SH-SY5Y (cell line): ENCODE measurements at regions not wholly inside any gene's neighbourhood (a gene's known extent, or its start where the extent isn't known, plus 50 kb on each side); places are given as distances from the start of the nearest gene placed in this dataset.

Experiments
- GATA2 ChIP-seq: IDR thresholded peaks from 2 replicates; pipeline ENCODE4 v1.6.1; 2011; ENCODE audit warnings: mild to moderate bottlenecking, low read depth, low read length
- GATA3 ChIP-seq: IDR thresholded peaks from 2 replicates; pipeline ENCODE4 v1.6.1; 2011; ENCODE audit warnings: low read depth, mild to moderate bottlenecking, low read length, moderate library complexity

DNA sequence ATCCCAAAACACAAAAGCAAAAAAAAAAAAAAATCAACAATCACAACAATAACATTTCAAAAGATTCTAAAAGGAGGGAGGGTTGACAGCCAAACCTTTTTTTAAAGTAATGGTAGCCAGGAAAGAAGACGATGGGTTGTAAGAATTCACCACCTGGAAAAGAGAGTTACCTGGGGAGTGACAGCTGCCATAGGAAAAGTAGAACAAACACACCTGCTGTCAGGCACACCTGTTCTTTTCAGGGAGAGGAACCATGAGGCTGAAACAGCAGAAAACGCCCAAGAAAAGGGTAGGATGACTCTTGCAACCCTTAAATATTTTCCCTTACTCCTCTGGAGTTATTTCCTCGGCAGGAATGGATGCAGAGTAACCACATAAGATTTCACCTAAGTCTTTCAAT is 388.4 kb upstream of the TEX13C start:
- TF ChIP-seq GATA2, result no peak
- TF ChIP-seq GATA3, result no peak
